RWPE2 (cell line): ENCODE measurements at regions not wholly inside any gene's neighbourhood (a gene's known extent, or its start where the extent isn't known, plus 50 kb on each side); places are given as distances from the start of the nearest gene placed in this dataset.

Experiments
- ATAC-seq: fragments of 200-7000 bp; cut with Tn5 transposase; 3 replicates; pipeline ENCODE4 v1.9.1; 2021; ENCODE audit warnings: low read depth
- DNase-seq: peaks from one replicate; pipeline ENCODE4 v3.0.0-alpha.2; 2020; ENCODE audit warnings: low spot score
- H3K27ac ChIP-seq: fragments of 450-650 bp; 2 replicates; pipeline ENCODE4 v1.5.1; 2017; ENCODE audit warnings: mild to moderate bottlenecking; ENCODE audit not compliant: poor library complexity, severe bottlenecking
- H3K27me3 ChIP-seq: fragments of 250-450 bp; sonication (Bioruptor Pico); 2 replicates; pipeline ENCODE4 v1.5.1; 2021; ENCODE audit warnings: mild to moderate bottlenecking, moderate library complexity; ENCODE audit not compliant: insufficient read depth, poor library complexity, severe bottlenecking
- H3K36me3 ChIP-seq: fragments of 250-450 bp; sonication (Bioruptor Pico); 2 replicates; pipeline ENCODE4 v1.5.1; 2020; ENCODE audit warnings: low read depth, mild to moderate bottlenecking, moderate library complexity
- H3K4me1 ChIP-seq: fragments of 250-450 bp; sonication (Bioruptor Pico); 2 replicates; pipeline ENCODE4 v1.5.1; 2021; ENCODE audit warnings: mild to moderate bottlenecking, moderate library complexity; ENCODE audit not compliant: insufficient read depth, poor library complexity, severe bottlenecking
- H3K4me3 ChIP-seq: fragments of 250-450 bp; sonication (Bioruptor Pico); 2 replicates; pipeline ENCODE4 v1.5.1; 2021; ENCODE audit warnings: mild to moderate bottlenecking, moderate library complexity; ENCODE audit not compliant: severe bottlenecking
- H3K9me3 ChIP-seq: fragments of 250-450 bp; sonication (Bioruptor Pico); 2 replicates; pipeline ENCODE4 v1.5.1; 2021; ENCODE audit warnings: mild to moderate bottlenecking, moderate library complexity; ENCODE audit not compliant: severe bottlenecking
- CTCF ChIP-seq: fragments of 450-650 bp; IDR thresholded peaks from one replicate; pipeline ENCODE4 v1.5.1; 2017; ENCODE audit warnings: mild to moderate bottlenecking, moderate library complexity; ENCODE audit not compliant: poor library complexity, severe bottlenecking

- Histone ChIP-seq H3K27me3 (no peaks in the 10 kb centered on the region), H3K9me3 (no peaks in the 10 kb centered on the region), H3K4me1 (peaks cover 28% of the 10 kb centered on the region), H3K4me3 (peak within 1 kb of the TSS; percentile 81), H3K27ac (peak within 1 kb of the TSS; percentile 93), H3K36me3 (peaks cover 6% of the 10 kb centered on the region; the same call in 1 of the 2 replicates)
- TF ChIP-seq CTCF = peak; percentile 3
- ATAC-seq (peak; percentile 79), DNase-seq (peak; percentile 99)
These were observed 413.0 kb downstream of the PCNX1 start, which contains the start of gene SIPA1L1 for GRCh38 chr14:71320107-71320733. Gene SIPA1L1, plus strand, starts transcription at chr14:71320476.

GRCh38 chr14:71320734-71321573, 413.7 kb downstream of the PCNX1 start:
- no peaks in the 10 kb centered on the region for H3K27me3 ChIP-seq
- H3K9me3 ChIP-seq = no peaks in the 10 kb centered on the region
- TF ChIP-seq CTCF = peak; percentile 11
- peak overlapping the region; percentile 93 for H3K27ac ChIP-seq
- H3K4me3 ChIP-seq = peak overlapping the region; percentile 81
- peak; percentile 71 for DNase-seq
- peaks cover 31% of the 10 kb centered on the region for H3K4me1 ChIP-seq
- ATAC-seq = peak; percentile 46
- peaks cover 6% of the 10 kb centered on the region; the same call in 1 of the 2 replicates for H3K36me3 ChIP-seq

- Histone ChIP-seq H3K9me3 (no peaks in the 10 kb centered on the region), H3K4me1 (peaks cover 31% of the 10 kb centered on the region), H3K27me3 (no peaks in the 10 kb centered on the region), H3K27ac (peak overlapping the region; percentile 93), H3K36me3 (peaks cover 6% of the 10 kb centered on the region; the same call in 1 of the 2 replicates), H3K4me3 (peak overlapping the region; percentile 81)
- DNase-seq = no peak
- no peak for TF ChIP-seq CTCF
- ATAC-seq = peak; percentile 71
These were observed 414.5 kb downstream of the PCNX1 start for GRCh38 chr14:71321574-71322315.

GRCh38 chr14:71322655-71323250, 415.5 kb downstream of the PCNX1 start:
- TF ChIP-seq CTCF = peak; percentile 94
- ATAC-seq (no peak), DNase-seq (no peak)
- Histone ChIP-seq H3K27ac (peak overlapping the region; percentile 93), H3K9me3 (no peaks in the 10 kb centered on the region), H3K36me3 (peaks cover 10% of the 10 kb centered on the region; the same call in 1 of the 2 replicates), H3K4me1 (peaks cover 31% of the 10 kb centered on the region), H3K4me3 (peak overlapping the region; percentile 81), H3K27me3 (no peaks in the 10 kb centered on the region)
